NT2/D1 (cell line): ENCODE measurements at regions not wholly inside any gene's neighbourhood (a gene's known extent, or its start where the extent isn't known, plus 50 kb on each side); places are given as distances from the start of the nearest gene placed in this dataset.

Experiments used
- SUZ12 ChIP-seq: IDR thresholded peaks from 2 replicates; pipeline ENCODE4 v1.6.1; 2011; ENCODE audit not compliant: insufficient read length, insufficient read depth; ENCODE audit errors: extremely low read depth
- YY1 ChIP-seq: IDR thresholded peaks from 2 replicates; pipeline ENCODE4 v1.6.1; 2011; ENCODE audit not compliant: insufficient read length, insufficient read depth
- ZNF274 ChIP-seq: IDR thresholded peaks from 2 replicates; pipeline ENCODE4 v1.6.1; 2011; ENCODE audit warnings: mild to moderate bottlenecking, low read depth, low read length

DNA sequence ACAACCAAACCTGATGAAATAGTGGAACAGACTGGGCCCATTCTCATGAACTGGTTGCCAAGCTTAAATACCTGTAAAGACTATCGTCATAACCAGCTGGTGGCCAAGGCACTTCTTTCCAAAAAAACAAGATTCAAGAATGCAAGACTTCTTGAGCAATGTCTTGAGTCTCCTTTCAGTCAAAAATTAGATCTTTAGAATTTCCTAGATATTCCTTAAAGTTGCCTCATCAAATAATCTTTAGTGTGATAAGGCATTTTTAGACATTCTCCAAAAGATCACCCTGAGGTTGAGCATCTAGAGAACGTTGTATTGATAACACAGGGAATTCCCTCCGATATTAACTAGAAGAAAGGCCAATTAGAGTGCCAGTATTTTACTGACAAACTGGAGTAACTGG lies 236.4 kb upstream of the MEX3C start:
- TF ChIP-seq SUZ12: no peak
- no peak for TF ChIP-seq ZNF274
- no peak for TF ChIP-seq YY1
